Fibroblast of gingiva (primary cell): ENCODE measurements at regions not wholly inside any gene's neighbourhood (a gene's known extent, or its start where the extent isn't known, plus 50 kb on each side); places are given as distances from the start of the nearest gene placed in this dataset.

Experiments
- DNase-seq: peaks from one replicate; pipeline ENCODE4 v3.0.0-alpha.2; 2011; ENCODE audit warnings: low read depth

- no peak for DNase-seq
Measured at GRCh38 chr4:126038502-126039144, 723.9 kb downstream of the FAT4 start.

- DNase-seq: no peak
Measured at GRCh38 chr4:126046081-126046614, 731.4 kb downstream of the FAT4 start.

- DNase-seq: no peak
Measured at GRCh38 chr4:126047114-126047513, 732.4 kb downstream of the FAT4 start.

DNA sequence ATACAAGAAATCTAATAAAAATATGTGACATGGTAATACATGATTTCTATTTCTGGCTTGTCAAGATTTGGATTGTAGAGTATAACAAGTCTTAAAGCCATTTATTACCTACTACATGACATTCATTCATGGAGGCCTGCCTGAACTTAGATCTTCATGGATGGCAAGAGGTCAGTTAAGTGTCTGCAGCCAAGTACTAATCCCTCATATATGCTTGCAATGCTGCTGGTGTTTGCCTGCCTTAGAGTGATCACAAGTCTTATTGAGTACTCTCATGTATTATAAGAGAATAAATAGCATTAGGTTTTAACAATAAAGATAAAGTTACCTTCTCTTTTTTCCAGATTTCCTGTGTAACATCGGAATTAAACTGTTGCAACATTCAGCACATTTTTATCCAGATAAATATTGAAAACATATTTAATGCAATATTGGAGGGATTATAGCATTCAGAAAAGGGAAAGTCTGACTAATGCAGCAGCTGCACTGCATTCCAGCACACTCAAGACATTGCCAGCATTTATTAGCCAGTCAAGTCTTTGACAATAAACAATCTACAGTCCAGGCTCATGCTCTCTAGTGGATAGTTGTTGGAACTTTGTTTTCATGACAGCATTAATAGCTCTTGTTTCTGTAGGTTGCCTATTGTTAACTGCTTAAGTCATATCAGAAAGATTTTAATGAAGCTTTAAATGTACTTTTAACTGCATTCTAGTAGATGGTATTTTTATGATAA is 737.1 kb downstream of the FAT4 start:
- DNase-seq: peak; percentile 94

- no peak for DNase-seq
Measured at GRCh38 chr4:126056116-126056650, 741.4 kb downstream of the FAT4 start.

DNA sequence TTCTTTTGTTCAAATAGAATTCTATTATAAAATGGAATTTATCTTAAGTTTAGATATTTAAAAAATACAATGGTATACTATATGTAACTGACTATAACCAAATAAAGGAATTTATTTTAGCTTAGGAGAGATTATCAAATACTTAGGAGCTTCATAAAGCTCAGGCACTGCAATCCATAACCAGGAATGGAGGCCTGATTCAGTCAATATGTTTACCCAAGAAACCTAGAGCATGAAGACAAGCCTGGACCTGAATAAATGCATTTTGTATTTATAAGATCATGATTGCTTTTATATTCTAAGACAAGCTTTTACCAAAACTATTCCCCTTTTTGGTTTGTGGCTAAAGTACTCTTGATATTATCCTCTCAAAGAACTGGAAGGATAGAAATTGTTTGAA is 742.6 kb downstream of the FAT4 start:
- DNase-seq: no peak

DNA sequence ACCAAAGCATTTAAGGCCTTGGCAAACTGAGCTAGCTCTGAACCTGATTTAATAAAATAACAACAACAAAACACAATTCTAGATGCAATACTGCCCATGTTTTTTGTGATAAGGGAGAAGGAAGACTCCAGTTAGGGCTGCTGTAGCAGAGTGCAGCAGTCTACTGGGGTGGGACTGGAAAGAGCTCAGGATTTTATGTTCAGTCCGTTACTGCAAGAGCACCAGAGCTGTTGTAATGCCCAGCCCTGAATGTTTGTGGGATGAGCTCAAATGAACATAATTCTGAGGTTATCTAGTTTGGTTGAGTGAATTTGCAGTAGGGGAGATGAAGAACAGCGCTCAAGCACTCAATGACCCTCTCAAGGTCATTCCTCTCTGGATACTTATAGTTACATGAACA is 743.8 kb downstream of the FAT4 start:
- no peak for DNase-seq

- no peak for DNase-seq
Measured at GRCh38 chr4:126061655-126062054, 746.9 kb downstream of the FAT4 start.

GRCh38 chr4:126065016-126065415 is 750.3 kb downstream of the FAT4 start:
- no peak for DNase-seq

- DNase-seq: peak; percentile 90
Measured at GRCh38 chr4:126071346-126072333, 756.9 kb downstream of the FAT4 start.

DNA sequence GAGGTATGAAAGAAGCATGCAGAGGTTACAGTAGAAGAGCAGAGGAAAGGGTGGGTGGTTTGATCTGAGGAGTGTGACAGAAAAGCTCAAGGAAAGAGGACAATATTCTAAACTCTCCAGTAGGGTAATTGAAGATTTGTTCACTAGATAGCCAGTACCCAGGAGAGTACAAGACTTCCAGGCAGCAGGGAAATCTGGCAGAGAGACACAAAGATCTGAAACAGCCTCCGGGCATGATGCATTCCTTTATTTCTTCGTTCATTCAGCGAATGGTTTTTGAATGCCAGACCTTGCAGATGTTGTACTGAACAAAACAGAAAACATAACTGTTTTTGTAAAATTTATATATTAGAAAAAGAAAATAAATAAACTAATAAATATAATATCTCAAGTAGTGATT is 766.6 kb downstream of the FAT4 start:
- DNase-seq: peak; percentile 69

DNA sequence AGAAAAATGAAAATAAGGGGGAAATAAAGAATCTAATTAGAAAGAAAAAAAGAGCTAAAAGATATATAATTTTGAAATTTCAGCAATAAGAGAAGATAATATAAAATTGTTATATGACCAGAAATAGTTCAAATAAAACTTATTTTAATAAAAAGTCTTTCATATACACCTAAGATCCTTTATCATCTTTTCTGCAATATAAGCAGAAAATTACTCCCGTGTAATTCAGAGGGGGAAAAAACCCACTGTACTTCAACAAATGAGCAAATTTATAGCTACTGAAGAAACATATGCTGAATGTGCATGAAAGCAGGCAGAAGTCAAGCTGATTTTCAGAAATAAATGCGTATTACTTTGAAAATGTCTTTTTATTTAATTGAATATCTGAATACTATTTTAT is 771.3 kb downstream of the FAT4 start:
- no peak for DNase-seq

DNA sequence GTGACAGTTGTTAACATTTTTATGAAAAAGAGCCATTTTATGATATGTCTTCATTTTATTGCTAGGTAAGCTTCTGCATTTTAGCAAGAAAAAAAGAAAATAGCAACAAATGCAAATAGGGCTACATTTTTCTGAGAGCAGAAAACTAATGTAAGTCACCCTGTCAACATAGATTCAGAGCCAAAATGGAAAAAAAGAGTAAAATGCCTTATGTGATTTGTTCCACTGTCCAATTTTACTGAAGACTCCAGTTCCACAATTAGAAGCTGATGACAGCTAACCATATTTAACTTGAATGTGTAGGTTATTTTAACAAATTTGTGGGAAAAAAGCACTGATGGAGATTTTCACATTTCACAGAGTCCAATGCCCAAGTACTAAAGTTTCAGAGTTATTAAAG is 772.3 kb downstream of the FAT4 start:
- DNase-seq: no peak

GRCh38 chr4:126097155-126097799 is 782.5 kb downstream of the FAT4 start:
- DNase-seq: no peak

DNA sequence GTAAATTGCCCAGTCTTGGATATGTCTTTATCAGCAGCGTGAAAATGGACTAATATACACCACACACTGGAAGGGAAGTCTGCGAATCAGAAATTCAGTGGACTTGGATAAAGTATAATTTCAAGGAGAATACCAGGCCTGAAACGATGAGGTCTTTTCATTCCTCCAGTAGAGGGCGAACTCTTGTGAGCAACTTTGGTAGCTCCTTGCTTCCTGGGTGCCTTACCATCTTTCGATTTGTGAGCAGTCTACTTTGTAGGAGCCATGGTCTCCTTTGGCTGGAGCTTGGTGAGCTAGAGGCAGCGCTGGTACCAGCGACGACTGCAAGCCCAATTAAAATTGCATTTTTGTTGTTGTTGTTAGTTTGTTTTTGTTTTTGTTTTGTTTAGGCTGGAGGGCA is 791.9 kb downstream of the FAT4 start:
- no peak for DNase-seq

DNA sequence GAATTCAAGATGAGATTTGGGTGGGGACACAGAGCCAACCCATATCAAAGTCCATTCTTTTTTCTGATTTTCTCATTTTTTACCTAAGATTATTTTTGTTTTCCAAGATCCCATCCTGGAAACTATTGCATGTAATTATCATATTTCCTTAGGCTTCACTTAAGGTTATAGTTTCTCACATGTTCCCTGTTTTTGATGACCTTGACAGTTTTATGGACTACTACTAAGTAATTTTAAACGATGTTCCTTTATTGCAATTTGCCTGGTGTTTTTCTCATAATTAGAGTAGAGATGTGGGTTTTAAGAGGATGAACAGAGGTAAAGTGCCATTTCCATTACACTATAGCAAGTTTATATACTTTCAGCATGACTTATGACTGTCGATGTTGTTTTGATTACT is 795.1 kb downstream of the FAT4 start:
- no peak for DNase-seq

DNA sequence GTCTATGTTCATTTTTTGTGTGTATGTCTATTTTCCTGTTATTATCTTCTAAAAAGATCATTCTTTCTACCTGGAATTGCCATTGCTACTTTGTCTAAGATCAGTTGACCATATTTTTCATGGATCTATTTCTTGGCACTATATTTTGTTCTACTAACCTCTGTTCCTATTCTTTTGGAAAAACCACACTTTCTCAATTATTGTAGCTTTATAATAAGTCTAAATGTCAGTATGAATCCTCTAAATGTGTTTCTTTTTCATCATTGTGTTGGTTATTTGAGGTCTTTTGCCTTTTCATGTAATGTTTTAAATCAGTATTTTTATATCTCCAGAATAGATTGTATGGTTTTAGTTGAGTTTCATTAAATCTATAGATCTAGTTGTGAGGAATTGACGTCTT is 798.3 kb downstream of the FAT4 start:
- DNase-seq: no peak

DNA sequence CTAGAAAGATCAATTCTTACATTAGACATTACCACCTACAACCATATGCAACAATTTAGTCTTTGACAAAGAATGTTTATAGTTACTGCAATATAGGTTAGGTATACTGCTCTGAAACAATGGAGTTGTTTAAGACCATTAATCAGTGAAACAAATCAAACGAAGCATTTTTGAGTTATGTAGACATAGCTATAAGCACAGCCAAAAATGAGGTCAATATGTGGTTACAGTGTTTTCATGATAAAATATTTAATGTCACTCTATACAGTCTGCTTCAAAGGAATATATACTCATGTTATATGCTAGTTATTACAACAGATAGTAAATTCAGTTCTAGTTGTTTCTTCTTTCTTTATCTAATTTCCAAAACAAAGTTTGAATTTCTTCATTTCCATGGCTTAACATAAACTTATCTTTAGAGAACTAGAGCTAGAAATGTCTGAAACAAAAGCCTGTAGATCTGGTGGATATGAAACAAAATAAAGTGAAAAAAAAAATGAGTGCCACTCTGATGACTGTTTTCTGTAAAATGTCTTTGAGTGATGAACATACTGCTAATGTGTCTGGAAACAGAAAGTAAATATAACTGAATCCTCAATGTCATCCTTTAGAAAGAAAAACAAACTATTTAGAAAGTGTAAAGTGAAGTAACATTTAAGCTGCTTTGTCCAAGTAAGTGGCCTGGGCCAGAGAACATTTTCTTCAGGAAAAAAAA is 809.0 kb downstream of the FAT4 start:
- DNase-seq: peak; percentile 31

DNA sequence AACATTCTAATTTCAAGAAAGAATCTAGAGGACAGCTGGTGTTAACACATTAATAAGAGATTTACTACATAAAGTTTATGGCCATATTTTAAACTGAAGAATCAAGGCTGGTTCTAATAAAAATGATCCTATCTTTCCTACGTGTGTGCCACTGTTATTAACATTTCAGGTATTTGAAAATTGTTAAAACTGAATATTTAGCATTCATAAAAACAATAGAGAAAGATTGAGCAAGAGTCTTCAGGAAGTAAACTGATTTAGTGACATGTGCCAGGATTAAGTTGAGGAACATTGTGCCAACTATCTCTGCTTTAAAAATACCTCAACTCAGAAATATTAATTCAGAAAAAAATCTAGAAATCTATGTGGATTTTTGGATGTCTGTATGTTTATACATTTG is 810.1 kb downstream of the FAT4 start:
- DNase-seq: peak; percentile 1

- DNase-seq: no peak
Measured at GRCh38 chr4:126130215-126130614, 815.5 kb downstream of the FAT4 start.
